HCT116 (cell line): ENCODE measurements at regions not wholly inside any gene's neighbourhood (a gene's known extent, or its start where the extent isn't known, plus 50 kb on each side); places are given as distances from the start of the nearest gene placed in this dataset.

Experiments used
- CEBPB ChIP-seq: IDR thresholded peaks from 2 replicates; pipeline ENCODE4 v1.6.1; 2012; ENCODE audit warnings: low read depth
- CTCF ChIP-seq, 3 experiments: fragments of 200-600 bp in 1 of 3; sonication (generic) in 1 of 3; IDR thresholded peaks in 2 of 3; conservative IDR thresholded peaks in 1 of 3; 2 replicates each; pipeline ENCODE4 v1.5.1; 2012 to 2017; ENCODE audit warnings: low read depth in 2 of 3, low read length in 2 of 3, antibody characterized with exemption in 1 of 3, borderline replicate concordance in 1 of 3, control low read depth in 1 of 3, mild to moderate bottlenecking in 1 of 3, mixed read lengths in 1 of 3, mixed run types in 1 of 3, moderate library complexity in 1 of 3; ENCODE audit not compliant: insufficient read depth in 1 of 3
- JUND ChIP-seq: IDR thresholded peaks from 2 replicates; pipeline ENCODE4 v1.6.1; 2012
- POLR2A ChIP-seq: IDR thresholded peaks from 2 replicates; pipeline ENCODE4 v1.7.0; 2011; ENCODE audit warnings: borderline replicate concordance; ENCODE audit not compliant: insufficient read depth, insufficient read length; ENCODE audit errors: extremely low read depth
- POLR2AphosphoS5 ChIP-seq: IDR thresholded peaks from 2 replicates; pipeline ENCODE4 v1.6.1; 2011; ENCODE audit warnings: mild to moderate bottlenecking, low read depth, low read length, moderate library complexity
- RAD21 ChIP-seq: IDR thresholded peaks from 2 replicates; pipeline ENCODE4 v1.6.1; 2012; ENCODE audit warnings: low read depth, mild to moderate bottlenecking
- SIN3A ChIP-seq: IDR thresholded peaks from 2 replicates; pipeline ENCODE4 v1.6.1; 2012; ENCODE audit warnings: low read depth
- SP1 ChIP-seq: IDR thresholded peaks from 2 replicates; pipeline ENCODE4 v1.6.1; 2012; ENCODE audit warnings: low read depth
- YY1 ChIP-seq: IDR thresholded peaks from 2 replicates; pipeline ENCODE4 v1.6.1; 2011; ENCODE audit warnings: low read length, low read depth, moderate library complexity, mild to moderate bottlenecking; ENCODE audit not compliant: insufficient replicate concordance; ENCODE audit errors: extremely low read depth

- TF ChIP-seq POLR2A (no peak), SP1 (no peak), SIN3A (no peak), POLR2AphosphoS5 (no peak), CTCF (IDR thresholded peaks at IDR 0.05 in 2 of 3, conservative IDR thresholded peaks at IDR 0.05 in 1 of 3; ENCODE audit: borderline replicate concordance in 1 of 3, insufficient read depth in 1 of 3, low read depth in 2 of 3, low read length in 2 of 3) (no peak), CEBPB (no peak), RAD21 (no peak), JUND (no peak), YY1 (no peak)
Measured at GRCh38 chr3:81868597-81868996, 107.2 kb upstream of the GBE1 start.
